Spinal cord (tissue), 9 donors: ENCODE measurements at regions not wholly inside any gene's neighbourhood (a gene's known extent, or its start where the extent isn't known, plus 50 kb on each side); places are given as distances from the start of the nearest gene placed in this dataset.
A peak's percentile ranks its signal among the peaks of the same experiment; 100 is the strongest.
"Not testable (repeated sequence)": the region's sequence is repeated elsewhere in the genome, so short reads cannot be mapped to it uniquely, and the experiment has no call there.

Experiments
- DNase-seq, 6 donors: peaks; one replicate each; pipeline versions ENCODE4 v3.0.0 to v3.0.0-alpha.2; 2013 to 2015; ENCODE audit warnings: low spot score in 6 of 6, low read depth in 4 of 6
- H3K27ac ChIP-seq: one replicate; pipeline ENCODE4 v1.5.1; 2013; ENCODE audit warnings: low read depth, low read length, control low read depth
- H3K27me3 ChIP-seq: one replicate; pipeline ENCODE4 v1.6.1; 2013; ENCODE audit warnings: low read length; ENCODE audit not compliant: control insufficient read depth, insufficient read depth
- H3K36me3 ChIP-seq: one replicate; pipeline ENCODE4 v1.6.1; 2013; ENCODE audit warnings: low read length; ENCODE audit not compliant: control insufficient read depth, insufficient read depth
- H3K4me1 ChIP-seq: one replicate; pipeline ENCODE4 v1.6.1; 2013; ENCODE audit warnings: low read length; ENCODE audit not compliant: control insufficient read depth, insufficient read depth
- H3K4me3 ChIP-seq: one replicate; pipeline ENCODE4 v1.5.1; 2013; ENCODE audit warnings: low read depth, low read length, control low read depth
- H3K9me3 ChIP-seq: one replicate; pipeline ENCODE4 v1.6.1; 2013; ENCODE audit warnings: low read length; ENCODE audit not compliant: control insufficient read depth, insufficient read depth
- WGBS: methylation state at CpG from one replicate; pipeline ENCODE4 v1.1.5; 2013; ENCODE audit warnings: missing lambda C conversion rate; ENCODE audit not compliant: insufficient coverage; 5-methylcytosine and 5-hydroxymethylcytosine counted together
- donor health status: healthy.

GRCh38 chr21:6428498-6429092, 4092.8 kb upstream of the TPTE start:
- no CpG with 5 or more reads among the region's 25 CpGs for WGBS
- H3K36me3 ChIP-seq, H3K4me1 ChIP-seq, DNase-seq, H3K9me3 ChIP-seq, H3K27me3 ChIP-seq, H3K4me3 ChIP-seq, H3K27ac ChIP-seq: not testable (repeated sequence)

GRCh38 chr21:6429924-6430323, 4091.5 kb upstream of the TPTE start:
- not testable (repeated sequence) for H3K27ac ChIP-seq, DNase-seq, H3K4me1 ChIP-seq, H3K4me3 ChIP-seq, H3K27me3 ChIP-seq, H3K9me3 ChIP-seq, H3K36me3 ChIP-seq
- WGBS, result no CpG with 5 or more reads among the region's 8 CpGs

- not testable (repeated sequence) for H3K36me3 ChIP-seq, DNase-seq, H3K4me1 ChIP-seq, H3K4me3 ChIP-seq, H3K27me3 ChIP-seq, H3K9me3 ChIP-seq, H3K27ac ChIP-seq
- WGBS, result no CpG with 5 or more reads among the region's 12 CpGs
Measured at GRCh38 chr21:6433149-6433548, 4088.2 kb upstream of the TPTE start.

DNA sequence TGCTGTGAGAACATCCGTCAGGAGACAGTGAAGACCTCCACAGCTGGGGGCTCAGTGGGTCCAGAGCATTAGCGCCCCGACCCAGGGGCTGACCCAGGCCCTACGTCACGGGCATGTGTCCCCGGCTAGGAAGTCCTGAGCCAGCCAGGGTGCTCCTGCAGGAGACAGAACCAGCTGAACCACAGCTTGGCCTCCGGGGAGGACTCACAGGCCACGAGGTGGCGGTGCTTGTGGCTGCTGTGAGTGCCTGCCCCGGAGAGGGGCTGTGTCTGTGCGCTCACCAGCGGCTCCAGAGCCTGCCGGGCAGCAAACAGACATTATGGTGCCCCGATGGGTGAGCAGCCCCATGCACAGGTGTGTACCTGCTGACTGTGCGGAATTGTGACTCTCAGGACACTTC, 4085.2 kb upstream of the TPTE start:
- H3K4me3 ChIP-seq, H3K4me1 ChIP-seq, H3K27me3 ChIP-seq, H3K36me3 ChIP-seq, H3K9me3 ChIP-seq, H3K27ac ChIP-seq, DNase-seq: not testable (repeated sequence)
- WGBS, result no CpG with 5 or more reads among the region's 15 CpGs

GRCh38 chr21:6436971-6437833, 4084.2 kb upstream of the TPTE start:
- not testable (repeated sequence) for H3K9me3 ChIP-seq, H3K27me3 ChIP-seq, H3K4me1 ChIP-seq, H3K4me3 ChIP-seq, H3K27ac ChIP-seq, H3K36me3 ChIP-seq
- no CpG with 5 or more reads among the region's 21 CpGs for WGBS
- DNase-seq, result peak in 1 of 6 donors; percentile 0

GRCh38 chr21:6437834-6438187, 4083.6 kb upstream of the TPTE start:
- not testable (repeated sequence) for H3K9me3 ChIP-seq, H3K27me3 ChIP-seq, DNase-seq, H3K27ac ChIP-seq, H3K4me1 ChIP-seq, H3K36me3 ChIP-seq, H3K4me3 ChIP-seq
- 88% methylated on average over 1 of the region's 7 CpGs for WGBS

- H3K36me3 ChIP-seq, H3K4me3 ChIP-seq, H3K4me1 ChIP-seq, H3K27me3 ChIP-seq, H3K27ac ChIP-seq, H3K9me3 ChIP-seq, DNase-seq: not testable (repeated sequence)
- WGBS, result no CpG with 5 or more reads among the region's 10 CpGs
Measured at GRCh38 chr21:6439058-6439457, 4082.3 kb upstream of the TPTE start.

- no CpG with 5 or more reads among the region's 26 CpGs for WGBS
- not testable (repeated sequence) for H3K4me1 ChIP-seq, H3K36me3 ChIP-seq, H3K27me3 ChIP-seq, DNase-seq, H3K27ac ChIP-seq, H3K9me3 ChIP-seq, H3K4me3 ChIP-seq
Measured at GRCh38 chr21:6454648-6455340, 4066.6 kb upstream of the TPTE start.

GRCh38 chr21:6456011-6456661, 4065.2 kb upstream of the TPTE start:
- H3K36me3 ChIP-seq, DNase-seq, H3K27me3 ChIP-seq, H3K4me3 ChIP-seq, H3K27ac ChIP-seq, H3K9me3 ChIP-seq, H3K4me1 ChIP-seq: not testable (repeated sequence)
- WGBS, result no CpG with 5 or more reads among the region's 18 CpGs
